ENCODE measurements at regions not wholly inside any gene's neighbourhood (a gene's known extent, or its start where the extent isn't known, plus 50 kb on each side); places are given as distances from the start of the nearest gene placed in this dataset.

DNA sequence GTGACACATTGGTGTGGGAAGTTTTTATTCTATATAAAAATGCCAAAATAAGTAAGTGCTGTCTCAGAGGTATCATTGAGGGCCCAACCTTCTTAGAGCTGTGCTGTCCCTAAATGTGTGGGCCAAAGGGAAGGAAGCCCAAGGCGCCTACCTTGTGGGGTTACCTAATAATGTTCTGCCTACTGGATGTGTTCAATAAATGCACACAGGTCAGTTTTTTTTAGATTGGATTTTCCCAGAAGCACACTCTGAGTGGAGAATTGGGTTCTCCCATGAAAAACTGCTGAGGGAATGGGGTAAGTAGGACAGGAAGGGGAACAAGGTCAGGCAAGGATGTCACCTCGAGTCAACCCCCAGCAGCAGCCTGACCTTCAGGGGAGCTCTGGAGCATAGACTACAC is 168.7 kb upstream of the FRMD4B start:
- no peaks in the 10 kb centered on the region for H3K27me3 ChIP-seq (replicated peaks in 1 of 2; ENCODE audit: control insufficient read depth in 2 of 2, insufficient read depth in 2 of 2, low read length in 1 of 2)
- FAIRE-seq (no peak), ATAC-seq (no peak), DNase-seq (ENCODE audit: low read depth, low spot score) (no peak)
- CTCF ChIA-PET: no interaction called here
- in situ Hi-C loops (cut with MboI): no loop called here
- no peak overlapping the region for H3K9ac ChIP-seq (ENCODE audit: control insufficient read depth, insufficient read depth, low read length)
- H2AFZ ChIP-seq (ENCODE audit: control insufficient read depth, low read depth, low read length): no peak overlapping the region
- no peak for TF ChIP-seq TCF7 (IDR thresholded peaks at IDR 0.05; ENCODE audit: borderline replicate concordance)
- TF ChIP-seq CBX3 (IDR thresholded peaks at IDR 0.05; ENCODE audit: borderline replicate concordance, low read depth): no peak
- TF ChIP-seq, protein P1, sequence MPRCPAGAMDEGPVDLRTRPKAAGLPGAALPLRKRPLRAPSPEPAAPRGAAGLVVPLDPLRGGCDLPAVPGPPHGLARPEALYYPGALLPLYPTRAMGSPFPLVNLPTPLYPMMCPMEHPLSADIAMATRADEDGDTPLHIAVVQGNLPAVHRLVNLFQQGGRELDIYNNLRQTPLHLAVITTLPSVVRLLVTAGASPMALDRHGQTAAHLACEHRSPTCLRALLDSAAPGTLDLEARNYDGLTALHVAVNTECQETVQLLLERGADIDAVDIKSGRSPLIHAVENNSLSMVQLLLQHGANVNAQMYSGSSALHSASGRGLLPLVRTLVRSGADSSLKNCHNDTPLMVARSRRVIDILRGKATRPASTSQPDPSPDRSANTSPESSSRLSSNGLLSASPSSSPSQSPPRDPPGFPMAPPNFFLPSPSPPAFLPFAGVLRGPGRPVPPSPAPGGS (IDR thresholded peaks at IDR 0.05; ENCODE audit: borderline replicate concordance, insufficient read depth, low read depth, low read length, poor library complexity, severe bottlenecking): no peak
- no peak for TF ChIP-seq FOXM1 (IDR thresholded peaks at IDR 0.05; ENCODE audit: low read depth, low read length)
- no peak for TF ChIP-seq SUZ12 (IDR thresholded peaks at IDR 0.05; ENCODE audit: unreplicated experiment)
- no peak for TF ChIP-seq ESRRA (IDR thresholded peaks at IDR 0.05; ENCODE audit: low read length)
- no peak for TF ChIP-seq SREBF2 (IDR thresholded peaks at IDR 0.05; ENCODE audit: low read length)
- TF ChIP-seq CEBPB (IDR thresholded peaks at IDR 0.05; ENCODE audit: borderline replicate concordance in 1 of 2, low read depth in 2 of 2, low read length in 2 of 2): no peak
- RAD21 ChIA-PET (ENCODE audit: unreplicated experiment): no interaction called here
- SMC1A ChIA-PET (ENCODE audit: uncharacterized antibody, unreplicated experiment): interaction anchor here (1.5 kb wide), 1 partner anchor 12 kb away, joined by 3 read pairs; no protein-coding TSS in a partner anchor
- no peaks in the 10 kb centered on the region for H3K36me3 ChIP-seq (ENCODE audit: control insufficient read depth in 2 of 2, insufficient read depth in 2 of 2, low read length in 1 of 2)
- H3K4me1 ChIP-seq (ENCODE audit: control insufficient read depth, insufficient read depth, low read length): no peaks in the 10 kb centered on the region
- POLR2A ChIA-PET: no interaction called here
- no peak overlapping the region for H3K4me3 ChIP-seq
- WGBS (ENCODE audit: insufficient coverage, insufficient replicate concordance, low lambda C conversion rate, missing lambda C conversion rate): 18% methylated on average over 2 of the region's 2 CpGs
- H3K9me3 ChIP-seq (replicated peaks; ENCODE audit: control insufficient read depth, insufficient read depth, low read length): no peaks in the 10 kb centered on the region
- no peaks in the 10 kb centered on the region for H4K20me1 ChIP-seq (ENCODE audit: control insufficient read depth, insufficient read depth)
- intact Hi-C loops (cut with micrococcal nuclease; ENCODE audit: unreplicated experiment): no loop called here
- H3K27ac ChIP-seq (ENCODE audit: control insufficient read depth, insufficient read depth): no peak overlapping the region
- BruUV-seq (replicated peaks): no TSS peak
- H3K4me2 ChIP-seq (ENCODE audit: control insufficient read depth, insufficient read depth): no peak overlapping the region
- H3K79me2 ChIP-seq (ENCODE audit: control insufficient read depth, insufficient read depth, low read length): no peaks in the 10 kb centered on the region
